Osteocyte (in vitro differentiated cells): ENCODE measurements at regions not wholly inside any gene's neighbourhood (a gene's known extent, or its start where the extent isn't known, plus 50 kb on each side); places are given as distances from the start of the nearest gene placed in this dataset.

Experiments
- DNase-seq: peaks from one replicate; pipeline ENCODE4 v3.0.0; 2021; ENCODE audit warnings: mixed read lengths; ENCODE audit not compliant: unreplicated experiment; ENCODE audit errors: extremely low spot score
- H3K27ac Mint-ChIP-seq: one replicate; pipeline ENCODE4 v1.8.0; 2021; ENCODE audit warnings: mild to moderate bottlenecking, mixed read lengths; ENCODE audit not compliant: unreplicated experiment
- H3K27me3 Mint-ChIP-seq: one replicate; pipeline ENCODE4 v1.8.0; 2021; ENCODE audit warnings: mixed read lengths; ENCODE audit not compliant: unreplicated experiment
- H3K36me3 Mint-ChIP-seq: one replicate; pipeline ENCODE4 v1.8.0; 2021; ENCODE audit warnings: mixed read lengths; ENCODE audit not compliant: unreplicated experiment
- H3K4me1 Mint-ChIP-seq: one replicate; pipeline ENCODE4 v1.8.0; 2021; ENCODE audit warnings: mixed read lengths; ENCODE audit not compliant: unreplicated experiment
- H3K4me3 Mint-ChIP-seq: one replicate; pipeline ENCODE4 v1.8.0; 2021; ENCODE audit warnings: mild to moderate bottlenecking, moderate library complexity, mixed read lengths; ENCODE audit not compliant: unreplicated experiment
- H3K9me3 Mint-ChIP-seq: one replicate; pipeline ENCODE4 v1.8.0; 2021; ENCODE audit warnings: mixed read lengths; ENCODE audit not compliant: unreplicated experiment
- CTCF ChIP-seq: fragments of 200-600 bp; sonication (generic); IDR thresholded peaks from 2 replicates; pipeline ENCODE4 v1.5.0; 2021; ENCODE audit warnings: antibody characterized with exemption, mild to moderate bottlenecking, moderate library complexity

DNA sequence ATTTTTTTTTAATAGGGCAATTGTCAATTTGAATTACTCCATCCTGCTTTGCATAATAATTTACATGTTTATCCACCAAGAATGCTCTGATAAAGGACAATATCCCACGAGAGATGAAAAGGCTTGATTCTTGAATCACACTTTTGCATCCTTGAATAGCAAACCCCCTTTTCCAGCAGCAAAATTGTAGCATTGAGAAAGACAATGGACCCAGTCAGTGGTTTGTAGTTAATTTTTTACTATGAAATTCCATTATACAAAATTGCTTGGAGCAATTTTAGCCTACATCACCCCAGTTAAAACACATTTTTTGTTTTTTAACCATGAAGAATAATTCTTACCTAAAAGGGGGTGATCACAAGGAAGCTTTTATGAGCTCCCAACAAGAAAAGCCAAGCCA, 255.1 kb downstream of the RND3 start:
- H3K27me3 Mint-ChIP-seq: no peaks in the 10 kb centered on the region
- H3K27ac Mint-ChIP-seq: no peak overlapping the region
- no peak overlapping the region for H3K4me3 Mint-ChIP-seq
- no peak for TF ChIP-seq CTCF
- H3K36me3 Mint-ChIP-seq: no peaks in the 10 kb centered on the region
- no peak for DNase-seq
- peaks cover 7% of the 10 kb centered on the region for H3K9me3 Mint-ChIP-seq
- H3K4me1 Mint-ChIP-seq: peaks cover 52% of the 10 kb centered on the region

GRCh38 chr2:150230616-150231015, 256.9 kb downstream of the RND3 start:
- no peak for DNase-seq
- Mint-ChIP-seq H3K9me3 (peaks cover 7% of the 10 kb centered on the region), H3K4me1 (peaks cover 55% of the 10 kb centered on the region), H3K4me3 (no peak overlapping the region), H3K27ac (no peak overlapping the region), H3K27me3 (no peaks in the 10 kb centered on the region), H3K36me3 (no peaks in the 10 kb centered on the region)
- TF ChIP-seq CTCF: no peak

DNA sequence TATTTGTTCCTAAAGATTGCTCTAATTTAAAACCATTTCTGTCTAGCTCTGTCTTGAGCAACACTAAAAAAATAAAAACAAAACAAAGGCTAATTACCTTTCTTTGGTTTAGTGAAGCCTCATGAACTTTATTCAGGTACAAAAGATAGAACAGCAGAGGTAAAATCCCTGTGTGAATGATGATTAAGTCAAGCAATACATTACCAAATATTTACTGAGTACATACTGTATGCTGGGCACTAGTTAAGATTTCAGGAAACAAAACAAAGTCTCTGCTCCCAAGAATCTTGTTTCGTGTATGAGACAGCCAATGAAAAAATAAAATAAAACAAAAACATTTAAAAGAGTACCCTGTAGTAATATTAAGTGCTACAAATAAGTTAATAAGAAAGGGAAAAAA, 257.5 kb downstream of the RND3 start:
- H3K4me3 Mint-ChIP-seq: no peak overlapping the region
- no peak overlapping the region for H3K27ac Mint-ChIP-seq
- H3K27me3 Mint-ChIP-seq: no peaks in the 10 kb centered on the region
- H3K9me3 Mint-ChIP-seq: peaks cover 7% of the 10 kb centered on the region
- DNase-seq: no peak
- TF ChIP-seq CTCF: no peak
- no peaks in the 10 kb centered on the region for H3K36me3 Mint-ChIP-seq
- peaks cover 49% of the 10 kb centered on the region for H3K4me1 Mint-ChIP-seq

- Mint-ChIP-seq H3K27me3 (no peaks in the 10 kb centered on the region), H3K9me3 (peaks cover 7% of the 10 kb centered on the region), H3K36me3 (no peaks in the 10 kb centered on the region), H3K4me3 (no peak overlapping the region), H3K27ac (no peak overlapping the region), H3K4me1 (peaks cover 39% of the 10 kb centered on the region)
- DNase-seq: no peak
- TF ChIP-seq CTCF: no peak
Measured at GRCh38 chr2:150228936-150229335, 258.5 kb downstream of the RND3 start.

DNA sequence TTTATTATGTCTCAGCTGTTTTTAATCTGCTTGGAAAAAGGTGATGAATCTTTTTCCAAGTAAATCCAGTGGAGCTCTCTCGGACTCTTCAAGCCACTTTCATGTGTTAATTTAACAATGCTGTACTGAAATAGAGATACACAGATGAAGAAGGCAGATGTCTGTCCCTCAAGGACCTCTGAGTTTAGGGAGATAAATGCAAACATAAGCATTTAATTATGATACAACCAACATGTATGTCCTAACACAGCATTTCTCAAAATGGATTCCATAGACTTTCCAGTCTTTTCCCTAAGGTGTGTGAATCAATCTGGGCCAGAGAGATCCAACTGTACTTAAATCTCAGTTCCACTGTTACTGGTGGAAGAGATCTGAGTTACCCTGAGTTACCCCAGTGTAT, 262.4 kb downstream of the RND3 start:
- Mint-ChIP-seq H3K27ac (no peak overlapping the region), H3K27me3 (no peaks in the 10 kb centered on the region), H3K9me3 (no peaks in the 10 kb centered on the region), H3K4me1 (peaks cover 17% of the 10 kb centered on the region), H3K36me3 (no peaks in the 10 kb centered on the region), H3K4me3 (no peak overlapping the region)
- no peak for TF ChIP-seq CTCF
- DNase-seq: no peak
